ENCODE measurements at regions not wholly inside any gene's neighbourhood (a gene's known extent, or its start where the extent isn't known, plus 50 kb on each side); places are given as distances from the start of the nearest gene placed in this dataset.

DNA sequence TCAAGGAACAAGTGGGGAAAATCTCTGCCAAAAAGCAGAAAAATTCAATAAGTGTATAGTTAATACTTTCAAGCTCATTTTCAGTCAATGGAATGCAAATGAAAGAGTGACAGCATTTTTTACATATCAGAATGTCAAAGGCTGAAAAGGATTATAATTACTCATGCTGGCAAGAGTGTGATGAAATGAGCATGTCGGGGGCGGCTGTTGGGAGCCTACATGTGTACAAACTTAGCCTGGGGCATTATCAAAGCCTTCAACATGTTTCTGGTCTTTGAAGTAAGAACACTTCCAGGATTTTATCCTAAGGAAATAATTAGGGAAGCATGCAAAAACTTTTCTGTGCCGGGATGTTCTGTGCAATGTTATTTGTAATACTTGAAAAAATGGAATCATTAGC, 221.7 kb upstream of the LYZL1 start:
- in situ Hi-C loops (cut with MboI), result no loop called here
- CTCF ChIA-PET, result no interaction called here
- Histone ChIP-seq H3K9ac (ENCODE audit: control insufficient read depth, insufficient read depth, low read length) (no peak overlapping the region), H3K79me2 (ENCODE audit: control insufficient read depth, insufficient read depth, low read length) (no peaks in the 10 kb centered on the region), H3K4me3 (no peak overlapping the region), H4K20me1 (ENCODE audit: control insufficient read depth, insufficient read depth) (no peaks in the 10 kb centered on the region), H3K4me1 (ENCODE audit: control insufficient read depth, insufficient read depth, low read length) (no peaks in the 10 kb centered on the region), H3K27me3 (replicated peaks in 1 of 2; ENCODE audit: control insufficient read depth in 2 of 2, insufficient read depth in 2 of 2, low read length in 1 of 2) (no peaks in the 10 kb centered on the region), H2AFZ (ENCODE audit: control insufficient read depth, low read depth, low read length) (no peak overlapping the region), H3K4me2 (ENCODE audit: control insufficient read depth, insufficient read depth) (no peak overlapping the region), H3K36me3 (ENCODE audit: control insufficient read depth in 2 of 2, insufficient read depth in 2 of 2, low read length in 1 of 2) (no peaks in the 10 kb centered on the region), H3K9me3 (replicated peaks; ENCODE audit: control insufficient read depth, insufficient read depth, low read length) (no peaks in the 10 kb centered on the region), H3K27ac (ENCODE audit: control insufficient read depth, insufficient read depth) (no peak overlapping the region)
- SMC1A ChIA-PET (ENCODE audit: uncharacterized antibody, unreplicated experiment), result no interaction called here
- ATAC-seq (no peak), FAIRE-seq (no peak), DNase-seq (ENCODE audit: low read depth, low spot score) (no peak)
- POLR2A ChIA-PET, result no interaction called here
- WGBS (ENCODE audit: insufficient coverage, insufficient replicate concordance, low lambda C conversion rate, missing lambda C conversion rate), result 15% methylated on average over 3 of the region's 3 CpGs
- BruUV-seq (replicated peaks), result no TSS peak
- intact Hi-C loops (cut with micrococcal nuclease; ENCODE audit: unreplicated experiment), result no loop called here
- RAD21 ChIA-PET (ENCODE audit: unreplicated experiment), result no interaction called here
- TF ChIP-seq JUNB (IDR thresholded peaks at IDR 0.05), result no peak
- TF ChIP-seq FOS (IDR thresholded peaks at IDR 0.05; ENCODE audit: borderline replicate concordance, extremely low read depth, insufficient read length), result no peak
- TF ChIP-seq, protein P1, sequence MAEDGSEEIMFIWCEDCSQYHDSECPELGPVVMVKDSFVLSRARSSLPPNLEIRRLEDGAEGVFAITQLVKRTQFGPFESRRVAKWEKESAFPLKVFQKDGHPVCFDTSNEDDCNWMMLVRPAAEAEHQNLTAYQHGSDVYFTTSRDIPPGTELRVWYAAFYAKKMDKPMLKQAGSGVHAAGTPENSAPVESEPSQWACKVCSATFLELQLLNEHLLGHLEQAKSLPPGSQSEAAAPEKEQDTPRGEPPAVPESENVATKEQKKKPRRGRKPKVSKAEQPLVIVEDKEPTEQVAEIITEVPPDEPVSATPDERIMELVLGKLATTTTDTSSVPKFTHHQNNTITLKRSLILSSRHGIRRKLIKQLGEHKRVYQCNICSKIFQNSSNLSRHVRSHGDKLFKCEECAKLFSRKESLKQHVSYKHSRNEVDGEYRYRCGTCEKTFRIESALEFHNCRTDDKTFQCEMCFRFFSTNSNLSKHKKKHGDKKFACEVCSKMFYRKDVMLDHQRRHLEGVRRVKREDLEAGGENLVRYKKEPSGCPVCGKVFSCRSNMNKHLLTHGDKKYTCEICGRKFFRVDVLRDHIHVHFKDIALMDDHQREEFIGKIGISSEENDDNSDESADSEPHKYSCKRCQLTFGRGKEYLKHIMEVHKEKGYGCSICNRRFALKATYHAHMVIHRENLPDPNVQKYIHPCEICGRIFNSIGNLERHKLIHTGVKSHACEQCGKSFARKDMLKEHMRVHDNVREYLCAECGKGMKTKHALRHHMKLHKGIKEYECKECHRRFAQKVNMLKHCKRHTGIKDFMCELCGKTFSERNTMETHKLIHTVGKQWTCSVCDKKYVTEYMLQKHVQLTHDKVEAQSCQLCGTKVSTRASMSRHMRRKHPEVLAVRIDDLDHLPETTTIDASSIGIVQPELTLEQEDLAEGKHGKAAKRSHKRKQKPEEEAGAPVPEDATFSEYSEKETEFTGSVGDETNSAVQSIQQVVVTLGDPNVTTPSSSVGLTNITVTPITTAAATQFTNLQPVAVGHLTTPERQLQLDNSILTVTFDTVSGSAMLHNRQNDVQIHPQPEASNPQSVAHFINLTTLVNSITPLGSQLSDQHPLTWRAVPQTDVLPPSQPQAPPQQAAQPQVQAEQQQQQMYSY (CRISPR knock-in tag; IDR thresholded peaks at IDR 0.05), result no peak

DNA sequence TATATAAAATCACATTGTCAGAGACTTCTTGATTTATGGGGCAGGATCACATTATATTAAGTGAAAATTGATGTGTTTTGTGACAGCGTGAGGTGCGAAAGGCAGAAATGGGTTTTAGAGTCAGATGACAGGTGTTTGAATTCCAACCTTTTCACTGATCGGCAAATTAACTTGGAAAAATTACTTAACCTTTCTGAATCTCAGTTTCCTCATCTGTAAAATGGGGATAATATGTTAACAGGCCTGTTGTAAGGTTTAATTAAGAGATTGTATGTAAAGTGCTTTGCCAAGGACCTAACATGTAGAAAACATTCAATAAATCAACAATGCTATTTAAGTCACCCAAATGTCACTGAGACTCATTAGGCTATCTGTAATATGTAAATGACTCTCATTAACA, 221.2 kb upstream of the LYZL1 start:
- no TSS peak for BruUV-seq (replicated peaks)
- Histone ChIP-seq H2AFZ (ENCODE audit: control insufficient read depth, low read depth, low read length) (no peak overlapping the region), H3K4me2 (ENCODE audit: control insufficient read depth, insufficient read depth) (no peak overlapping the region), H3K4me3 (no peak overlapping the region), H4K20me1 (ENCODE audit: control insufficient read depth, insufficient read depth) (no peaks in the 10 kb centered on the region), H3K27me3 (replicated peaks in 1 of 2; ENCODE audit: control insufficient read depth in 2 of 2, insufficient read depth in 2 of 2, low read length in 1 of 2) (no peaks in the 10 kb centered on the region), H3K36me3 (ENCODE audit: control insufficient read depth in 2 of 2, insufficient read depth in 2 of 2, low read length in 1 of 2) (no peaks in the 10 kb centered on the region), H3K9ac (ENCODE audit: control insufficient read depth, insufficient read depth, low read length) (no peak overlapping the region), H3K79me2 (ENCODE audit: control insufficient read depth, insufficient read depth, low read length) (no peaks in the 10 kb centered on the region), H3K27ac (ENCODE audit: control insufficient read depth, insufficient read depth) (no peak overlapping the region), H3K4me1 (ENCODE audit: control insufficient read depth, insufficient read depth, low read length) (no peaks in the 10 kb centered on the region), H3K9me3 (replicated peaks; ENCODE audit: control insufficient read depth, insufficient read depth, low read length) (no peaks in the 10 kb centered on the region)
- WGBS (ENCODE audit: insufficient coverage, insufficient replicate concordance, low lambda C conversion rate, missing lambda C conversion rate), result 61% methylated on average over 3 of the region's 3 CpGs
- RAD21 ChIA-PET (ENCODE audit: unreplicated experiment), result no interaction called here
- FAIRE-seq, result no peak
- CTCF ChIA-PET, result no interaction called here
- DNase-seq (ENCODE audit: low read depth, low spot score), result no peak
- POLR2A ChIA-PET, result no interaction called here
- no peak for ATAC-seq
- SMC1A ChIA-PET (ENCODE audit: uncharacterized antibody, unreplicated experiment), result no interaction called here
- in situ Hi-C loops (cut with MboI) (no loop called here), intact Hi-C loops (cut with micrococcal nuclease; ENCODE audit: unreplicated experiment) (no loop called here)
- TF ChIP-seq, protein P2, sequence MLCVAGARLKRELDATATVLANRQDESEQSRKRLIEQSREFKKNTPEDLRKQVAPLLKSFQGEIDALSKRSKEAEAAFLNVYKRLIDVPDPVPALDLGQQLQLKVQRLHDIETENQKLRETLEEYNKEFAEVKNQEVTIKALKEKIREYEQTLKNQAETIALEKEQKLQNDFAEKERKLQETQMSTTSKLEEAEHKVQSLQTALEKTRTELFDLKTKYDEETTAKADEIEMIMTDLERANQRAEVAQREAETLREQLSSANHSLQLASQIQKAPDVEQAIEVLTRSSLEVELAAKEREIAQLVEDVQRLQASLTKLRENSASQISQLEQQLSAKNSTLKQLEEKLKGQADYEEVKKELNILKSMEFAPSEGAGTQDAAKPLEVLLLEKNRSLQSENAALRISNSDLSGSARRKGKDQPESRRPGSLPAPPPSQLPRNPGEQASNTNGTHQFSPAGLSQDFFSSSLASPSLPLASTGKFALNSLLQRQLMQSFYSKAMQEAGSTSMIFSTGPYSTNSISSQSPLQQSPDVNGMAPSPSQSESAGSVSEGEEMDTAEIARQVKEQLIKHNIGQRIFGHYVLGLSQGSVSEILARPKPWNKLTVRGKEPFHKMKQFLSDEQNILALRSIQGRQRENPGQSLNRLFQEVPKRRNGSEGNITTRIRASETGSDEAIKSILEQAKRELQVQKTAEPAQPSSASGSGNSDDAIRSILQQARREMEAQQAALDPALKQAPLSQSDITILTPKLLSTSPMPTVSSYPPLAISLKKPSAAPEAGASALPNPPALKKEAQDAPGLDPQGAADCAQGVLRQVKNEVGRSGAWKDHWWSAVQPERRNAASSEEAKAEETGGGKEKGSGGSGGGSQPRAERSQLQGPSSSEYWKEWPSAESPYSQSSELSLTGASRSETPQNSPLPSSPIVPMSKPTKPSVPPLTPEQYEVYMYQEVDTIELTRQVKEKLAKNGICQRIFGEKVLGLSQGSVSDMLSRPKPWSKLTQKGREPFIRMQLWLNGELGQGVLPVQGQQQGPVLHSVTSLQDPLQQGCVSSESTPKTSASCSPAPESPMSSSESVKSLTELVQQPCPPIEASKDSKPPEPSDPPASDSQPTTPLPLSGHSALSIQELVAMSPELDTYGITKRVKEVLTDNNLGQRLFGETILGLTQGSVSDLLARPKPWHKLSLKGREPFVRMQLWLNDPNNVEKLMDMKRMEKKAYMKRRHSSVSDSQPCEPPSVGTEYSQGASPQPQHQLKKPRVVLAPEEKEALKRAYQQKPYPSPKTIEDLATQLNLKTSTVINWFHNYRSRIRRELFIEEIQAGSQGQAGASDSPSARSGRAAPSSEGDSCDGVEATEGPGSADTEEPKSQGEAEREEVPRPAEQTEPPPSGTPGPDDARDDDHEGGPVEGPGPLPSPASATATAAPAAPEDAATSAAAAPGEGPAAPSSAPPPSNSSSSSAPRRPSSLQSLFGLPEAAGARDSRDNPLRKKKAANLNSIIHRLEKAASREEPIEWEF (IDR thresholded peaks at IDR 0.05; ENCODE audit: insufficient replicate concordance, low read depth, low read length), result no peak
- TF ChIP-seq FOXK2 (IDR thresholded peaks at IDR 0.05), result no peak
- TF ChIP-seq RAD51 (IDR thresholded peaks at IDR 0.05), result no peak
- no peak for TF ChIP-seq KLF5 (IDR thresholded peaks at IDR 0.05; ENCODE audit: partially characterized antibody)
- TF ChIP-seq, protein P3, sequence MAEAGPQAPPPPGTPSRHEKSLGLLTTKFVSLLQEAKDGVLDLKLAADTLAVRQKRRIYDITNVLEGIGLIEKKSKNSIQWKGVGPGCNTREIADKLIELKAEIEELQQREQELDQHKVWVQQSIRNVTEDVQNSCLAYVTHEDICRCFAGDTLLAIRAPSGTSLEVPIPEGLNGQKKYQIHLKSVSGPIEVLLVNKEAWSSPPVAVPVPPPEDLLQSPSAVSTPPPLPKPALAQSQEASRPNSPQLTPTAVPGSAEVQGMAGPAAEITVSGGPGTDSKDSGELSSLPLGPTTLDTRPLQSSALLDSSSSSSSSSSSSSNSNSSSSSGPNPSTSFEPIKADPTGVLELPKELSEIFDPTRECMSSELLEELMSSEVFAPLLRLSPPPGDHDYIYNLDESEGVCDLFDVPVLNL (IDR thresholded peaks at IDR 0.05; ENCODE audit: low read depth, low read length), result no peak

All from GM12878 (cell line).